GM12892 (cell line): ENCODE measurements at regions not wholly inside any gene's neighbourhood (a gene's known extent, or its start where the extent isn't known, plus 50 kb on each side); places are given as distances from the start of the nearest gene placed in this dataset.

ENCODE experiments used
- POLR2A ChIP-seq: IDR thresholded peaks from 2 replicates; pipeline ENCODE4 v1.6.1; 2011; ENCODE audit warnings: low read depth, low read length, control low read depth
- TAF1 ChIP-seq: IDR thresholded peaks from 2 replicates; pipeline ENCODE4 v1.6.1; 2011; ENCODE audit warnings: low read depth, mild to moderate bottlenecking, control low read depth, low read length, borderline replicate concordance

DNA sequence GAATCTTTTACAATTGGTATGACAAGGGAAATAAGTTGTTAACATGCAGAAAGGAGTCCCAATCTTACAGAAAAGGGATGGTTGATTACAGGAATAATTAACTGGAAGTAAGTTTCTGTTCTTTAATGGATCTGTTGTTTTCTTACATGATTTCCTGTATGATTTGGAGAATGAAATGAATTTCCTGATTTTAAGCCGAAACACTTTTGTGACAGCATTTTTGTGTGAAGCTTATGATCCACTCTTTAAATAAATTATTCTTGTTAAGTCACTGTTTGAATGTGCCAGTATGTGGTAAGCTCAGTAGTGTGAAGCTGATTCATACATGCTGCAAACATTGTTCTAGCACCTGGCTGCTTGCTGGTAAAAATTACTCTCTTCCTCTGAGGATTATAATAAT is 516.2 kb downstream of the DCDC2C start:
- no peak for TF ChIP-seq POLR2A
- no peak for TF ChIP-seq TAF1
